HG03045 (cell line): ENCODE measurements at regions not wholly inside any gene's neighbourhood (a gene's known extent, or its start where the extent isn't known, plus 50 kb on each side); places are given as distances from the start of the nearest gene placed in this dataset.
A peak's percentile ranks its signal among the peaks of the same experiment; 100 is the strongest.
"Not testable (repeated sequence)": the region's sequence is repeated elsewhere in the genome, so short reads cannot be mapped to it uniquely, and the experiment has no call there.

Source experiments
- ATAC-seq: cut with Tn5 transposase; IDR thresholded peaks from one replicate; pipeline ENCODE4 v1.9.1; 2021; ENCODE audit warnings: mild to moderate bottlenecking, moderate library complexity; ENCODE audit not compliant: unreplicated experiment

GRCh38 chr21:24424776-24425175 lies 1182.5 kb downstream of the MRPL39 start:
- no peak for ATAC-seq

- ATAC-seq: no peak
These were observed 1183.7 kb downstream of the MRPL39 start for GRCh38 chr21:24423546-24423945.

DNA sequence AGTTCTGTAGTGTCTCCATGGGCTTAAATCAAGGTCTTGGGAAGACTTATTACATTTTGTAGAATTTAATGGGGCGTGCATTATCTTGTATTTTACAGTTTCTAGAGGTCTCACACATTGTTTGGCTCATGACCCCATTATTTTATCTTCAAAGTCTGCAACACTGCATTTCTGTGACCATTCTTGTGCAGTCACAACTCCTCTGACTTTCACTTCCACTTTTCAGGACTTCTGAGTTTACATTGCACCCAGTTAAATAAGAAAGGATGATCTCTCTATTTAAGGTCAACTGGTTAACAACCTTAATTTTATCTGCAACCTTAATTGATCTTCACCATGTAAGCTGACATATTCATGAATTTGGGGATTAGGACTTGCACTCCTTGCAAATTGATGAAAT lies 1186.6 kb downstream of the MRPL39 start:
- no peak for ATAC-seq

GRCh38 chr21:24419641-24420040 lies 1187.6 kb downstream of the MRPL39 start:
- ATAC-seq: not testable (repeated sequence)

GRCh38 chr21:24418671-24419070 lies 1188.6 kb downstream of the MRPL39 start:
- ATAC-seq: no peak

GRCh38 chr21:24411429-24411828 lies 1195.9 kb downstream of the MRPL39 start:
- no peak for ATAC-seq

DNA sequence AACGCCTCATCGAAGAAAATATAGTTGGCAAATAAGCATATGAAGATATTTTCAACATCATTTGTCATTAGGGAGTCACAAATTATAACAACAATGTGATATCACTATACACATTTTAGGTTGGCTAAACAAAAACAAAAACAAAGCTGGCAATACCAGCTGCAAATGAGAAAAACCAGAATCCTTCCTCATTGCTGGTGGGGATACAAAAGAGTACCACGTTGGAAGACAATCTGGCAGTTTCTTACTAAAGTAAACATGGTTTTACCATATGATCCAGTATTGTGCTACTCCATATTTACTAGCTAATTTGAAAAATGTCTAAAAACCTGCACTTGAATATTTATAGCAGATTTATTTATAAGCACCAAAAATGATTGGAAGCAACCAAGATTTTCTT lies 1204.1 kb downstream of the MRPL39 start:
- ATAC-seq: no peak

- ATAC-seq: no peak
These were observed 1211.9 kb downstream of the MRPL39 start for GRCh38 chr21:24395320-24395923.

- peak; percentile 68 for ATAC-seq
These were observed 1232.1 kb downstream of the MRPL39 start for GRCh38 chr21:24375201-24375600.

- ATAC-seq: no peak
These were observed 1234.8 kb downstream of the MRPL39 start for GRCh38 chr21:24372506-24372905.

- no peak for ATAC-seq
These were observed 1237.5 kb downstream of the MRPL39 start for GRCh38 chr21:24369746-24370145.

GRCh38 chr21:24369278-24369677 lies 1238.0 kb downstream of the MRPL39 start:
- no peak for ATAC-seq

DNA sequence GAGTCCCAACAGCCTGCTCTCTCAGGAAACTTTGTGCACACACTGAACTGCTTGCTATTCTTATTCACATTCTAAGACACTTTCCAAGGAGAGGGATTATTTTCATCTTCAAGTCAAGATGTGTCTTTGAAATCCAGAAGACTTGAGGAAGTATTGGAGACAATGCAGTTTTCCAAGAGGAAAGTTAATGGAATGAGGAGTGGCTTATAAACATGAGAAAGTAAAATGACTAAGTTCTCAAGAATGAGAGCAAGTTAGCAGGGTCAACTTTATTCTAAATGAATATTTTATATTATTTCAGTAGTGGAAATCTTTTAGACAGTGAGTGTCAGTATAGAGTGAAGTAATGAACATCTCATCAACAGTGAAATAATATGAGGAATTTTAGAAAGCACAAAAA lies 1239.3 kb downstream of the MRPL39 start:
- ATAC-seq: no peak

DNA sequence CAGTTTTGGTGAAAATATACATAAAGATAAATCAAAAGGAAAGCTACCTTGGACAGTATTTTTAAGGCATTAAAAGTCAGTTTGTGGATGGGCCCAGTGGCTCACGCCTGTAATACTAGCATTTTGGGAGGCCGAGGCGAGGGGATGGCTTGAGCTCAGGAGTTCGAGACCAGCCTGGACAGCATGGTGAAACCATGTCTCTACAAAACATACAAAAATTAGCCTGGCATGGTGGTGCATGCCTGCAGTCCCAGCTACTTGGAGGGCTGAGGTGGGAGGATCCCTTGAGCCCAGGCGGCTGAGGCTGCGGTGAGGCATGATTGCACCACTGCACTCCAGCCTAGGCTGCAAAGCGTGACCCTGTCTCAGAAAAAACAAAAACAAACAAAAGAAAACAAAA lies 1253.8 kb downstream of the MRPL39 start:
- ATAC-seq: no peak

DNA sequence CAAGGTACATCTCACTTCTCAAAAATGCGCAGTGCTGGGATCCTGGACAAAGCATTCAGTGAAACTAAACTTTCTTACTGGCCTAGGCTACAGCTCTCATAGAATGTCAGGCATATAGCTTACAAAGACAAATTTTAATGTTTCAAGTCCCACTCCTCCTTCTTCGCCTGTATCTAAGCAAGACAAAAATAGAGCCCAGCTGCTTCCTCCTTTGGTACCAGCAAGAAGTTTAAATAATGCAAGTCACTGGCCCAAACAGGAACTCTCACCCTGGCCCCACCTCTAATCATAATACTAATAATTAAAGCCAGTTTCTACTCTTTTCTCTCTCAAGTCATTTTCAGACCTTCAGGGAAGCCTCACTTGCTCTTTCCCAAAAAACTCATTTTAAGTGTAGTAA lies 1267.9 kb downstream of the MRPL39 start:
- ATAC-seq: no peak

DNA sequence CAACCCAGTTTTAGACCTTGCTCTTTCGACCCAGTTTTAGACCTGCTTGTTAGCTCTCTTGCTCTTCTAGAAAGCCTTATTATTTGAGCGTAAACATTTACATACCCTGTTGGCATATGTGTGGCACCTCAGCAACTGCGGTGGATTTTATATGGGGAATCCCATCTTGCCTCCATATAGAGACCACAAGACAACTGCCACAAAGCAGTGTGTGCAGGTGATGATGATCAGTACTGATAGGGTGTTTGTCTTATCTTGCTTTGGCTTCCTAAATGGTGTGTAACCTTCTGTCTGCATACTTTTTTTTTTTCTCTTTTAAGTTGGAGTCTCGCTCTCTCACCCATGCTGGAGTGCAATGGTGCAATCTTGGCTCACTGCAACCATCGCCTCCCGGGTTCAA lies 1270.8 kb downstream of the MRPL39 start:
- no peak for ATAC-seq

GRCh38 chr21:24323536-24323935 lies 1283.7 kb downstream of the MRPL39 start:
- ATAC-seq: no peak

GRCh38 chr21:24316277-24316922 lies 1290.9 kb downstream of the MRPL39 start:
- ATAC-seq: no peak

GRCh38 chr21:24310788-24311187 lies 1296.5 kb downstream of the MRPL39 start:
- ATAC-seq: no peak

- ATAC-seq: no peak
These were observed 1299.1 kb downstream of the MRPL39 start for GRCh38 chr21:24308183-24308582.

GRCh38 chr21:24302400-24302799 lies 1304.9 kb downstream of the MRPL39 start:
- no peak for ATAC-seq

DNA sequence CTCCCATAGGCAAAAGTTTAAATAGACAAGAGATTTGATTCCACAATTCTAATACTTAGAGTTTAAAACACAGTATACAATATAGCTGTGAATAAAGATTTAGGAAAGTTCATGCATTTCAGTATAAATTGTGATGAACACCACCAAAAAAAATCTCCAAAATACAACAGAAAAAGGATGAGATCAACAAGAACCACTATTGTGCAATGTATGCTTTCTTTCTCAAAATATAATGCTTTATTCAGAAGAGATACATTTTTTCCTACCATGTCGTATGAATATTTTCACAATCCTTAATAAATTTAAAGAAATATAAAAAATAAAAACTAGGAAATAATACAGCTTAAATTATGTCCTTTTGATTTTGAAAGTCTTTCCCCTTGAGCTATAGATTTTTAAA lies 1309.2 kb downstream of the MRPL39 start:
- ATAC-seq: no peak

DNA sequence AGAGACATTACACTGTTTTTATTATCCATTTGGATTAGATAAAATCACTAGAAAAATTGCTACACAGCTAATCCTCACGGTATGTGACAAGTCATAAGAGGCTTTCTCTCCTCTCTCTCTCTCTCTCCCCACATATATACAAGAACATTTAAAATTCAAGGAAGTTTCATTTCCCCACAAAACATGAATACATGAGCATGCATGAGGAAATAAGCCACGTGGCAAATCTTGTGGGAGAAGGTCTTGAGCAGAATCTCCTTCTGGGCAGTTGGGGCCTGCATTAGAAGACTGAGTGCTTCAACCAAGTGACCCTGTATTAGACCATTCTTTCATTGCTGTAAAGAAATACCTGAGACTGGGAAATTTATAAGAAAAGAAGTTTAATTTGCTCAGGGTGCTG lies 1313.1 kb downstream of the MRPL39 start:
- ATAC-seq: no peak
